ENCODE measurements at regions not wholly inside any gene's neighbourhood (a gene's known extent, or its start where the extent isn't known, plus 50 kb on each side); places are given as distances from the start of the nearest gene placed in this dataset.
"Not testable (repeated sequence)": the region's sequence is repeated elsewhere in the genome, so short reads cannot be mapped to it uniquely, and the experiment has no call there.

DNA sequence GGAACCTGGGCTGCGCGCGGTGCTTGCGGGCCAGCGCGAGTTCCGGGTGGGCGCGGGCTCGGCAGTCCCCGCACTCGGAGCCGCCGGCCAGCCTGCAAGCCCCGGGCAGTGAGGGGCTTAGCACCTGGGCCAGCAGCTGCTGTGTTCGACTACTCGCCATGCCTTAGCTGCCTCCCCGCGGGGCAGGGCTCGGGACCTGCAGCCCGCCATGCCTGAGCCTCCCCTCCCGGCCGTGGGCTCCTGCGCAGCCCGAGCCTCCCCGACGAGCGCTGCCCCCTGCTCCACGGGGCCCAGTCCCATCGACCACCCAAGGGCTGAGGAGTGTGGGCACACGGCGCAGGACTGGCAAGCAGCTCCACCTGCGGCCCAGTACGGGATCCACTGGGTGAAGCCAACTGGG lies 77.1 kb downstream of the SPRING1 start:
- TF ChIP-seq, protein P1, sequence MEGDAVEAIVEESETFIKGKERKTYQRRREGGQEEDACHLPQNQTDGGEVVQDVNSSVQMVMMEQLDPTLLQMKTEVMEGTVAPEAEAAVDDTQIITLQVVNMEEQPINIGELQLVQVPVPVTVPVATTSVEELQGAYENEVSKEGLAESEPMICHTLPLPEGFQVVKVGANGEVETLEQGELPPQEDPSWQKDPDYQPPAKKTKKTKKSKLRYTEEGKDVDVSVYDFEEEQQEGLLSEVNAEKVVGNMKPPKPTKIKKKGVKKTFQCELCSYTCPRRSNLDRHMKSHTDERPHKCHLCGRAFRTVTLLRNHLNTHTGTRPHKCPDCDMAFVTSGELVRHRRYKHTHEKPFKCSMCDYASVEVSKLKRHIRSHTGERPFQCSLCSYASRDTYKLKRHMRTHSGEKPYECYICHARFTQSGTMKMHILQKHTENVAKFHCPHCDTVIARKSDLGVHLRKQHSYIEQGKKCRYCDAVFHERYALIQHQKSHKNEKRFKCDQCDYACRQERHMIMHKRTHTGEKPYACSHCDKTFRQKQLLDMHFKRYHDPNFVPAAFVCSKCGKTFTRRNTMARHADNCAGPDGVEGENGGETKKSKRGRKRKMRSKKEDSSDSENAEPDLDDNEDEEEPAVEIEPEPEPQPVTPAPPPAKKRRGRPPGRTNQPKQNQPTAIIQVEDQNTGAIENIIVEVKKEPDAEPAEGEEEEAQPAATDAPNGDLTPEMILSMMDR (IDR thresholded peaks at IDR 0.05), result not testable (repeated sequence)
- TF ChIP-seq POLR2A (IDR thresholded peaks at IDR 0.05), result not testable (repeated sequence)

All from lower leg skin (tissue), 3 donors.